ENCODE measurements at regions not wholly inside any gene's neighbourhood (a gene's known extent, or its start where the extent isn't known, plus 50 kb on each side); places are given as distances from the start of the nearest gene placed in this dataset.

- no peak for TF ChIP-seq CTCF (IDR thresholded peaks at IDR 0.05)
- no peak for TF ChIP-seq EZH2 (IDR thresholded peaks at IDR 0.05; ENCODE audit: borderline replicate concordance, insufficient read depth, low read depth, low read length, poor library complexity, severe bottlenecking)
Observed at GRCh38 chr3:94210256-94210655, 147.4 kb downstream of the NSUN3 start.

Measured in B cell (primary cell).